ENCODE measurements at regions not wholly inside any gene's neighbourhood (a gene's known extent, or its start where the extent isn't known, plus 50 kb on each side); places are given as distances from the start of the nearest gene placed in this dataset.

DNA sequence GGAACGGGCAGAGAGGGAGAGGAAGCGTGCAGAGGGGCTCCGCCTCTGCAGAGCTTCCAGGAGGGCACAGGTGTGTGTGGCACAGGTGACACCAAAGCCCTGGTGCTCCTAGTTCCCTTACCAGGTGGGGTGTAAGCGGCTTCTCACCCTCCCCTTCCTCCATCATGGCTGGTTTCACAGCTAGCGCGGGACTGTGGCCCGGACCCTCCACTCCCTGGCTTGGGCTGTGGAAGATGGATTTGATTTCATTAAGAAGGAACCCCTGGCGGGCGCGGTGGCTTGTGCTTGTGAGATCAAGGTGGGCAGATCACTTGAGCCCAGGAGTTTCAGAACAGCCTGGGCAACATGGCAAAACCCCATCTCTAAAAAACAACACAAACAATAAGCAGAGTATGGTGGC, 241.2 kb upstream of the GSE1 start:
- WGBS (ENCODE audit: insufficient coverage) = 93% methylated on average over 2 of the region's 10 CpGs
- Histone ChIP-seq H3K4me3 (replicated peaks in 1 of 3; ENCODE audit: low read depth in 2 of 3, low read length in 3 of 3) (no peak overlapping the region), H3K9me3 (replicated peaks in 1 of 2; ENCODE audit: control insufficient read depth in 1 of 2, insufficient read depth in 1 of 2, low read length in 2 of 2) (no peaks in the 10 kb centered on the region), H3K79me2 (ENCODE audit: insufficient read depth, low read length) (no peaks in the 10 kb centered on the region), H3K36me3 (replicated peaks in 1 of 2; ENCODE audit: control insufficient read depth in 1 of 2, insufficient read depth in 2 of 2, low read length in 2 of 2) (no peaks in the 10 kb centered on the region), H3K4me2 (replicated peaks; ENCODE audit: extremely low read depth, low read length, poor library complexity, severe bottlenecking) (no peak overlapping the region), H4K20me1 (ENCODE audit: insufficient read depth, low read length) (no peaks in the 10 kb centered on the region), H2AFZ (ENCODE audit: insufficient read depth, low read depth, low read length, poor library complexity, severe bottlenecking) (no peak overlapping the region), H3K4me1 (ENCODE audit: control insufficient read depth in 1 of 2, insufficient read depth in 2 of 2, low read length in 2 of 2) (peaks cover 9 to 12% of the 10 kb centered on the region in 2 donors), H3K9ac (ENCODE audit: insufficient read depth, low read length, poor library complexity, severe bottlenecking) (no peak overlapping the region), H3K27me3 (ENCODE audit: control insufficient read depth in 2 of 2, insufficient read depth in 2 of 2, low read length in 2 of 2) (no peaks in the 10 kb centered on the region), H3K27ac (ENCODE audit: low read depth in 1 of 2, low read length in 2 of 2) (no peak overlapping the region)
- DNase-seq = no peak
- TF ChIP-seq, protein P1, sequence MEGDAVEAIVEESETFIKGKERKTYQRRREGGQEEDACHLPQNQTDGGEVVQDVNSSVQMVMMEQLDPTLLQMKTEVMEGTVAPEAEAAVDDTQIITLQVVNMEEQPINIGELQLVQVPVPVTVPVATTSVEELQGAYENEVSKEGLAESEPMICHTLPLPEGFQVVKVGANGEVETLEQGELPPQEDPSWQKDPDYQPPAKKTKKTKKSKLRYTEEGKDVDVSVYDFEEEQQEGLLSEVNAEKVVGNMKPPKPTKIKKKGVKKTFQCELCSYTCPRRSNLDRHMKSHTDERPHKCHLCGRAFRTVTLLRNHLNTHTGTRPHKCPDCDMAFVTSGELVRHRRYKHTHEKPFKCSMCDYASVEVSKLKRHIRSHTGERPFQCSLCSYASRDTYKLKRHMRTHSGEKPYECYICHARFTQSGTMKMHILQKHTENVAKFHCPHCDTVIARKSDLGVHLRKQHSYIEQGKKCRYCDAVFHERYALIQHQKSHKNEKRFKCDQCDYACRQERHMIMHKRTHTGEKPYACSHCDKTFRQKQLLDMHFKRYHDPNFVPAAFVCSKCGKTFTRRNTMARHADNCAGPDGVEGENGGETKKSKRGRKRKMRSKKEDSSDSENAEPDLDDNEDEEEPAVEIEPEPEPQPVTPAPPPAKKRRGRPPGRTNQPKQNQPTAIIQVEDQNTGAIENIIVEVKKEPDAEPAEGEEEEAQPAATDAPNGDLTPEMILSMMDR (IDR thresholded peaks at IDR 0.05) = no peak
- intact Hi-C loops (cut with micrococcal nuclease) = no loop called here
- peaks cover 11% of the 10 kb centered on the region for H3K4me1 Mint-ChIP-seq
- no peak overlapping the region for H3K4me3 Mint-ChIP-seq
- no peaks in the 10 kb centered on the region for H3K36me3 Mint-ChIP-seq
- no peak overlapping the region for H3K27ac Mint-ChIP-seq
- H3K27me3 Mint-ChIP-seq (ENCODE audit: low read depth in 3 of 3) = peaks cover 2 to 10% (median 9%) of the 10 kb centered on the region in 3 donors
- no peaks in the 10 kb centered on the region for H3K9me3 Mint-ChIP-seq

DNA sequence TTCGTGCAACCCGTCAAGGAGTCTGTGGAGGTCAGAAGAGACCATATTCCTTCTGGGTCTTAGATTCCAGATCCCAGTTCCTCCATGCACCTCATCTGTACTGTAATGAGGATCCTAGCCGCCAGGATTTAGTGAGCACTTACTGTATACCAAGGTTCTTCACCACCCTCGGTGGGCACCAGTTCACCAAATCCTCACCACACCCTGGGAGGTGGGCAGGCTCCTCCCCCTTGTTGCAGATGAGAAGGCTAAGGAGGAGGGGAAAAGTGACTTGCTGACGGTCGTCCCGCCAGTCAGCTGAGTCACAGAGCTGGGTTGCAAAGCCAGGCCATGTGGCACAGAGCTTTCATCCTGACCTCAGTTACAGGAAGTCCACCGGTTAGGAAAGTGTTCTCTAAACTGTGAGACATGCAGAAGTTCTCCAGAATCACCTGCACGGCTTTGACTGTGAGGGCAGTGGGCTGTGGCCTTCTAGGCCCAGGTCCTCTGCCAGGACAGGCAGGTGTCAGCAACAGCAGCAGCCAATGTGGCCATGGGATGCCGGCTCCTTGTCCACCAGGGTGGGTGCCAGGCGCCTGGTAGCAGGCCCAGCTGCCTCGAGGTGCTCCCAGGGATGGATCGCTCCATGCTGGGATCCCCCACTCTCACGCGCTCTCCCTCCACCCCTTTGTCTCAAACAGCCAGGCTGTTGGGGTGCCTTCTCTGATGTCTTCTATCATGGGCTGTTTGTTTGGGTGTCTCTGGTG, 240.3 kb upstream of the GSE1 start:
- DNase-seq = peak; percentile 57 to 69 (median 66)
- Histone ChIP-seq H3K9me3 (replicated peaks in 1 of 2; ENCODE audit: control insufficient read depth in 1 of 2, insufficient read depth in 1 of 2, low read length in 2 of 2) (no peaks in the 10 kb centered on the region), H2AFZ (ENCODE audit: insufficient read depth, low read depth, low read length, poor library complexity, severe bottlenecking) (no peak overlapping the region), H3K4me3 (replicated peaks in 1 of 3; ENCODE audit: low read depth in 2 of 3, low read length in 3 of 3) (no peak overlapping the region), H3K27me3 (ENCODE audit: control insufficient read depth in 2 of 2, insufficient read depth in 2 of 2, low read length in 2 of 2) (peaks cover 0 to 6% of the 10 kb centered on the region in 2 donors), H3K36me3 (replicated peaks in 1 of 2; ENCODE audit: control insufficient read depth in 1 of 2, insufficient read depth in 2 of 2, low read length in 2 of 2) (no peaks in the 10 kb centered on the region), H4K20me1 (ENCODE audit: insufficient read depth, low read length) (no peaks in the 10 kb centered on the region), H3K4me2 (replicated peaks; ENCODE audit: extremely low read depth, low read length, poor library complexity, severe bottlenecking) (no peak overlapping the region), H3K4me1 (ENCODE audit: control insufficient read depth in 1 of 2, insufficient read depth in 2 of 2, low read length in 2 of 2) (peaks cover 9 to 12% of the 10 kb centered on the region in 2 donors), H3K27ac (ENCODE audit: low read depth in 1 of 2, low read length in 2 of 2) (no peak overlapping the region), H3K79me2 (ENCODE audit: insufficient read depth, low read length) (no peaks in the 10 kb centered on the region), H3K9ac (ENCODE audit: insufficient read depth, low read length, poor library complexity, severe bottlenecking) (no peak overlapping the region)
- intact Hi-C loops (cut with micrococcal nuclease) = no loop called here
- Mint-ChIP-seq H3K36me3 (no peaks in the 10 kb centered on the region), H3K27me3 (ENCODE audit: low read depth in 3 of 3) (peaks cover 9 to 13% (median 12%) of the 10 kb centered on the region in 3 donors), H3K9me3 (peaks cover 0 to 1% (median 0%) of the 10 kb centered on the region in 7 donors), H3K27ac (peak overlapping the region in 2 of 7 donors; percentile 51 to 75), H3K4me3 (no peak overlapping the region), H3K4me1 (peaks cover 11% of the 10 kb centered on the region)
- TF ChIP-seq, protein P1 (IDR thresholded peaks at IDR 0.05) = no peak
- WGBS (ENCODE audit: insufficient coverage) = 27% methylated on average over 9 of the region's 15 CpGs

Data from CD14-positive monocyte (primary cell).